Panc1 (cell line): ENCODE measurements at regions not wholly inside any gene's neighbourhood (a gene's known extent, or its start where the extent isn't known, plus 50 kb on each side); places are given as distances from the start of the nearest gene placed in this dataset.

ENCODE experiments used
- ATAC-seq: fragments of 200-7000 bp; cut with Tn5 transposase; 2 replicates; pipeline ENCODE4 v1.9.1; 2020; ENCODE audit warnings: mild to moderate bottlenecking, moderate library complexity
- BruUV-seq: library from RNA; stranded (reverse); fragments of 400-500 nt; replicated peaks from 2 replicates; lab custom pipeline; 2021; lab: Mats Ljungman, UMichigan
- CTCF ChIA-PET: fragments of 300-600 bp; sonication (Branson Sonifier 250); formaldehyde crosslinking; loops from one replicate; lab custom pipeline; 2022; ENCODE audit warnings: antibody characterized with exemption; lab: Charles Lee
- POLR2A ChIA-PET: fragments of 300-600 bp; sonication (Branson Sonifier 250); formaldehyde crosslinking; loops from one replicate; lab custom pipeline; 2022; ENCODE audit warnings: antibody characterized with exemption; lab: Charles Lee
- DNase-seq: peaks from one replicate; pipeline ENCODE4 v3.0.0-alpha.2; 2010; ENCODE audit warnings: low read depth, low spot score
- H3K27ac ChIP-seq: 2 replicates; pipeline ENCODE4 v1.5.1; 2011; ENCODE audit warnings: mild to moderate bottlenecking, low read length, inconsistent platforms
- H3K27me3 ChIP-seq: fragments of 200-500 bp; sonication (Bioruptor generic); 2 replicates; pipeline ENCODE4 v1.6.0; 2014; ENCODE audit warnings: low read length, inconsistent platforms; ENCODE audit not compliant: control insufficient read depth, insufficient read depth
- H3K36me3 ChIP-seq: fragments of 200-500 bp; sonication (Bioruptor generic); 2 replicates; pipeline ENCODE4 v1.5.1; 2014; ENCODE audit warnings: inconsistent platforms, mild to moderate bottlenecking, low read length, moderate library complexity; ENCODE audit not compliant: control insufficient read depth, insufficient read depth
- H3K4me1 ChIP-seq: 2 replicates; pipeline ENCODE4 v1.5.1; 2011; ENCODE audit warnings: inconsistent platforms, mild to moderate bottlenecking, low read length, moderate library complexity; ENCODE audit not compliant: control insufficient read depth, insufficient read depth
- H3K4me3 ChIP-seq, 2 experiments: 2 replicates each; pipeline ENCODE4 v1.5.1; 2011 to 2012; ENCODE audit warnings: low read depth in 2 of 2, low read length in 2 of 2, mild to moderate bottlenecking in 2 of 2, inconsistent platforms in 1 of 2, moderate library complexity in 1 of 2
- H3K9me3 ChIP-seq: fragments of 200-500 bp; sonication (Bioruptor generic); 2 replicates; pipeline ENCODE4 v1.5.1; 2014; ENCODE audit warnings: low read depth, mild to moderate bottlenecking, inconsistent platforms, low read length, moderate library complexity; ENCODE audit not compliant: control insufficient read depth, insufficient read depth
- POLR2AphosphoS5 ChIP-seq: IDR thresholded peaks from 2 replicates; pipeline ENCODE4 v1.6.1; 2012; ENCODE audit warnings: mild to moderate bottlenecking, low read depth, low read length, moderate library complexity
- SIN3A ChIP-seq: IDR thresholded peaks from 2 replicates; pipeline ENCODE4 v1.6.1; 2012; ENCODE audit warnings: low read depth, mild to moderate bottlenecking, low read length, moderate library complexity, borderline replicate concordance; ENCODE audit not compliant: insufficient read depth
- TCF7L2 ChIP-seq: IDR thresholded peaks from 2 replicates; pipeline ENCODE4 v1.6.1; 2011; ENCODE audit warnings: mild to moderate bottlenecking, low read depth, low read length, inconsistent platforms
- in situ Hi-C: cut with HindIII; loops from 2 replicates; pipeline ENCODE4 v1.10.0; 2016; ENCODE audit warnings: low sequenced_read_pairs, low pct_unique_long_range_greater_than_20kb
- intact Hi-C: fragments of 100-400 bp; cut with micrococcal nuclease; formaldehyde crosslinking; loops from one replicate; pipeline ENCODE4 v1.10.0; 2022; ENCODE audit not compliant: unreplicated experiment
- TF ChIP-seq, protein P1 (sequence below), 2 experiments: IDR thresholded peaks; 2 replicates each; pipeline ENCODE4 v1.6.1; 2011 to 2012; ENCODE audit warnings: low read depth in 2 of 2, control low read depth in 1 of 2, low read length in 1 of 2, mild to moderate bottlenecking in 1 of 2, moderate library complexity in 1 of 2; ENCODE audit not compliant: insufficient read depth in 1 of 2
- TF ChIP-seq, protein P2 (sequence below): fragments of 450-650 bp; IDR thresholded peaks from 2 replicates; pipeline ENCODE4 v1.5.1; 2017; ENCODE audit warnings: mild to moderate bottlenecking

- no peaks in the 10 kb centered on the region for H3K36me3 ChIP-seq
- ChIA-PET POLR2A (no interaction called here), CTCF (no interaction called here)
- H3K4me3 ChIP-seq = no peak overlapping the region
- no peak for ATAC-seq
- no peaks in the 10 kb centered on the region for H3K9me3 ChIP-seq
- no peak for DNase-seq
- BruUV-seq = no TSS peak
- H3K27ac ChIP-seq = no peak overlapping the region
- no peaks in the 10 kb centered on the region for H3K27me3 ChIP-seq
- TF ChIP-seq TCF7L2 = no peak
- TF ChIP-seq, protein P1, sequence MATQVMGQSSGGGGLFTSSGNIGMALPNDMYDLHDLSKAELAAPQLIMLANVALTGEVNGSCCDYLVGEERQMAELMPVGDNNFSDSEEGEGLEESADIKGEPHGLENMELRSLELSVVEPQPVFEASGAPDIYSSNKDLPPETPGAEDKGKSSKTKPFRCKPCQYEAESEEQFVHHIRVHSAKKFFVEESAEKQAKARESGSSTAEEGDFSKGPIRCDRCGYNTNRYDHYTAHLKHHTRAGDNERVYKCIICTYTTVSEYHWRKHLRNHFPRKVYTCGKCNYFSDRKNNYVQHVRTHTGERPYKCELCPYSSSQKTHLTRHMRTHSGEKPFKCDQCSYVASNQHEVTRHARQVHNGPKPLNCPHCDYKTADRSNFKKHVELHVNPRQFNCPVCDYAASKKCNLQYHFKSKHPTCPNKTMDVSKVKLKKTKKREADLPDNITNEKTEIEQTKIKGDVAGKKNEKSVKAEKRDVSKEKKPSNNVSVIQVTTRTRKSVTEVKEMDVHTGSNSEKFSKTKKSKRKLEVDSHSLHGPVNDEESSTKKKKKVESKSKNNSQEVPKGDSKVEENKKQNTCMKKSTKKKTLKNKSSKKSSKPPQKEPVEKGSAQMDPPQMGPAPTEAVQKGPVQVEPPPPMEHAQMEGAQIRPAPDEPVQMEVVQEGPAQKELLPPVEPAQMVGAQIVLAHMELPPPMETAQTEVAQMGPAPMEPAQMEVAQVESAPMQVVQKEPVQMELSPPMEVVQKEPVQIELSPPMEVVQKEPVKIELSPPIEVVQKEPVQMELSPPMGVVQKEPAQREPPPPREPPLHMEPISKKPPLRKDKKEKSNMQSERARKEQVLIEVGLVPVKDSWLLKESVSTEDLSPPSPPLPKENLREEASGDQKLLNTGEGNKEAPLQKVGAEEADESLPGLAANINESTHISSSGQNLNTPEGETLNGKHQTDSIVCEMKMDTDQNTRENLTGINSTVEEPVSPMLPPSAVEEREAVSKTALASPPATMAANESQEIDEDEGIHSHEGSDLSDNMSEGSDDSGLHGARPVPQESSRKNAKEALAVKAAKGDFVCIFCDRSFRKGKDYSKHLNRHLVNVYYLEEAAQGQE (IDR thresholded peaks at IDR 0.05; ENCODE audit: insufficient read depth in 1 of 2, low read depth in 2 of 2, low read length in 1 of 2) = no peak
- no peak for TF ChIP-seq SIN3A
- TF ChIP-seq, protein P2, sequence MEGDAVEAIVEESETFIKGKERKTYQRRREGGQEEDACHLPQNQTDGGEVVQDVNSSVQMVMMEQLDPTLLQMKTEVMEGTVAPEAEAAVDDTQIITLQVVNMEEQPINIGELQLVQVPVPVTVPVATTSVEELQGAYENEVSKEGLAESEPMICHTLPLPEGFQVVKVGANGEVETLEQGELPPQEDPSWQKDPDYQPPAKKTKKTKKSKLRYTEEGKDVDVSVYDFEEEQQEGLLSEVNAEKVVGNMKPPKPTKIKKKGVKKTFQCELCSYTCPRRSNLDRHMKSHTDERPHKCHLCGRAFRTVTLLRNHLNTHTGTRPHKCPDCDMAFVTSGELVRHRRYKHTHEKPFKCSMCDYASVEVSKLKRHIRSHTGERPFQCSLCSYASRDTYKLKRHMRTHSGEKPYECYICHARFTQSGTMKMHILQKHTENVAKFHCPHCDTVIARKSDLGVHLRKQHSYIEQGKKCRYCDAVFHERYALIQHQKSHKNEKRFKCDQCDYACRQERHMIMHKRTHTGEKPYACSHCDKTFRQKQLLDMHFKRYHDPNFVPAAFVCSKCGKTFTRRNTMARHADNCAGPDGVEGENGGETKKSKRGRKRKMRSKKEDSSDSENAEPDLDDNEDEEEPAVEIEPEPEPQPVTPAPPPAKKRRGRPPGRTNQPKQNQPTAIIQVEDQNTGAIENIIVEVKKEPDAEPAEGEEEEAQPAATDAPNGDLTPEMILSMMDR = no peak
- no peak for TF ChIP-seq POLR2AphosphoS5
- in situ Hi-C loops (no loop called here), intact Hi-C loops (no loop called here)
- H3K4me1 ChIP-seq = no peaks in the 10 kb centered on the region
These were observed 120.9 kb upstream of the MIS18BP1 start for GRCh38 chr14:45373877-45374276.

- TF ChIP-seq, protein P2 = peak; percentile 18; the same call in 1 of the 2 replicates
- no peak for TF ChIP-seq SIN3A
- intact Hi-C loops = no loop called here
- ChIA-PET POLR2A (no interaction called here), CTCF (no interaction called here)
- H3K27ac ChIP-seq = no peak overlapping the region
- no peak overlapping the region for H3K4me3 ChIP-seq
- H3K36me3 ChIP-seq = no peaks in the 10 kb centered on the region
- no peak for DNase-seq
- no peak for ATAC-seq
- no peaks in the 10 kb centered on the region for H3K27me3 ChIP-seq
- no TSS peak for BruUV-seq
- in situ Hi-C loops = no loop called here
- H3K9me3 ChIP-seq = no peaks in the 10 kb centered on the region
- H3K4me1 ChIP-seq = no peaks in the 10 kb centered on the region
These were observed 111.7 kb upstream of the MIS18BP1 start for GRCh38 chr14:45364565-45365156.
